ELF-1 (cell line): ENCODE measurements at regions not wholly inside any gene's neighbourhood (a gene's known extent, or its start where the extent isn't known, plus 50 kb on each side); places are given as distances from the start of the nearest gene placed in this dataset.

Experiments
- DNase-seq: peaks from one replicate; pipeline ENCODE4 v3.0.0-alpha.2; 2016; ENCODE audit warnings: low read depth, low spot score

DNA sequence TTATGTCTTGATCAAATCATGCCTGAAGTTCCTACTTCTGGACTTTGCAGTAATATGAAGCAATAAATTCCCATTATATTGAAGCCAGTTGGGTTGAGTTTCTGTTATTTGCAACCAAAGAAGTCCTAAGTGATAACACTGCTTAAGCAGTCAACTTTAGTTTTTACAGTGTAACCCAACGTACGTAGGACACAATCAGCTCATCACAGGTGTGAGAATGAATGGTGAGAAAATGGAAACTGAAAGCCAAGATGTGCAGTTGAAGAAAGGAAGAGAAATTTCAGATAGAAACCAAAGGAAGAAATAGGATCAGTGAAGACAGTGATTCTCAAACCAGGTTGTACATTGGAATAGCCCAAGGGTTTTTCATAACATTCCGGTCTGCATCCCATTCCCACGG lies 211.4 kb upstream of the ZFP64 start:
- DNase-seq, result no peak

- no peak for DNase-seq
These were observed 210.9 kb upstream of the ZFP64 start for GRCh38 chr20:52402514-52402913.

DNA sequence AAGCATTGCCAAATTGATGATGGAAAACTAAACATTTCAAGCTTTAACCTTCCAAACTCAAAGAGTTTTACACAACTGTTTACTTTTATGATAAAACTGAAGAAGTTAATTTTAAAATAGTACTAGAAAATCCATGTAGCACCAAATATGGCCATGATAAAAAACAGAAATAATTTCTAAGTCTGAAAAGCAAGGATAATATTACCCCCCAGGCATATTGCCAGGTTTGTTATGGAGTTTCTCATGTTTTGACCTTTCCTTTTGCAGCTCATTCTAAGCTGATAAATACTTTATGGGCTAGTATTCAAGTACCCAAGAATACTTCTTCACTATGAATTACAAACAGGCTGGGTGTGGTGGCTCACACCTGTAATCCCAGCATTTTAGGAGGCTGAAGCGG lies 209.9 kb upstream of the ZFP64 start:
- DNase-seq, result no peak

DNA sequence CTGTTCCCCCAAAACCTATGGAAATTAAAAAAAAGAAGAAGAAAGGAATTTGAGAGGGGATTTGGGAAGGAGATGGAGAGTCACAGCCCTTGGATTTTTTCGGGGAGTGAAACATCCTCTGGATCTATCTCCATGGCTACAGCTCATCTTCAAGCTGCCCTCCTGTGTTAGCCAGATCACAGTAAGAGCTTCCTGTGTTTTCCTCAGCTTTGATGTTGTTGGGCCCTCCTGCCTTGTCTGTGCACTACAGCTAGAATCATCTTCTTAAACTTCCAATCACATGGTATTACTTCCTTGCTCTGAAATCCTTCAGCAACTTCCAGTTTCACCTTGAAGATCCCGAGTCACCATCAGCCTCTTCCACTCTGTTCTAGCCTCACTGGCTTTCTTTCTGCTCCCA lies 207.8 kb upstream of the ZFP64 start:
- no peak for DNase-seq

DNA sequence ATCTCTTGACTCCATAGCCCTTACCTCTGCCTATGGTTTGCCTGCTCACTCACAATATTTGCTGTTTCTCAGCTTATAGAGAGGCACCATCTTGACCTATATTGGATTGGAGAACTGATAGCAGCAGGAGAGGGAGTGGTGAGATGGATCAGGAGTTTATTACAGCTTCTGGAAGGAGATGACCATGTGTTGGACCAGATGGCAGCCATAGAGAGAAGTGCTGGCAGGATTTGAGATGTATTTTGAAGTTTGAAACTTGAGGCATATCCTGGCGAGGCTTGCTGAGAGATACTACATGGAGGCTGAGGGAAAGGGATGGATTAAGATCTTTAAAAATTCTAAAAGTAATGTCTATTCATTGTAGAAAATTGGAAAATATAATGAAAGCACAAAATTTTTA lies 198.0 kb upstream of the ZFP64 start:
- DNase-seq, result no peak

GRCh38 chr20:52383995-52384621 lies 192.5 kb upstream of the ZFP64 start:
- DNase-seq, result no peak

- DNase-seq, result no peak
These were observed 191.4 kb upstream of the ZFP64 start for GRCh38 chr20:52382933-52383332.

GRCh38 chr20:52379723-52380336 lies 188.3 kb upstream of the ZFP64 start:
- peak; percentile 17 for DNase-seq

- no peak for DNase-seq
These were observed 180.6 kb upstream of the ZFP64 start for GRCh38 chr20:52372169-52372568.

DNA sequence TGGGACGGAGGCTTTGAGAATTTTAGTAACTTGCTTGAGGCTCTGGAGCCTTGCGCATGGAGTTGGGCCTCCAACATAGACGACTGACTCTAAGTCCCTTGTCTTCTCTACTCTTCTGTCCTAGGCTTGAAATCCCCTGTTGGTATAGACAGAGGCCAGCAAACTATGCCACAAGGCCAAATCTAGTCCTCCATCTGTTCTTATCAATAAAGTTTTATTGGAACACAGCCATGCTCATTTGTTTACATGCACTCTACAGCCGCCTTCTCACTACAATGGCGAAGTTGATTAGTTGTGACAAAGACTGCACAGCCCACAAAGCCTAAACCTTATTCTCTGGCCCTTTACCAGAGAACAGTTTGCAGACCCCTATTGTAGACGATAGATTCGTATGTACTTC lies 174.1 kb upstream of the ZFP64 start:
- DNase-seq, result no peak

- DNase-seq, result no peak
These were observed 172.8 kb upstream of the ZFP64 start for GRCh38 chr20:52364405-52364804.

DNA sequence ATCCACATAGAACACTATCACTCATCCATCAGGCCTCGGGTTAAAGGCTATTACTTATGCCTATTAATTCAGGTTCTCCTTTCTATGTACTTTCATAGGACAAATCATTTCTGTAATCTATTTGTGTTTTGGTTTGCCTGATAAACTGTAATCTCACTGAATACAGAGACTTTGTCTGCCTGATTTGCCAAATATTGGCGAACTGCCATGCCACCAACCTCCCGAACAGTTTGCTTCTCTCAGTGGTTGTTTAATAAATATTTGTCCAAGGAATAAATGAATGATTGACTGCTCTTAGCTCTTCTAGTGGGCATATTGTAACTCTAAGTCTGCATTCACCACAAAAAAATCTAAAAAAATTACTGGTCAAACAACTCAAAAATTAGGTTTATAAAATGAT lies 170.1 kb upstream of the ZFP64 start:
- no peak for DNase-seq

DNA sequence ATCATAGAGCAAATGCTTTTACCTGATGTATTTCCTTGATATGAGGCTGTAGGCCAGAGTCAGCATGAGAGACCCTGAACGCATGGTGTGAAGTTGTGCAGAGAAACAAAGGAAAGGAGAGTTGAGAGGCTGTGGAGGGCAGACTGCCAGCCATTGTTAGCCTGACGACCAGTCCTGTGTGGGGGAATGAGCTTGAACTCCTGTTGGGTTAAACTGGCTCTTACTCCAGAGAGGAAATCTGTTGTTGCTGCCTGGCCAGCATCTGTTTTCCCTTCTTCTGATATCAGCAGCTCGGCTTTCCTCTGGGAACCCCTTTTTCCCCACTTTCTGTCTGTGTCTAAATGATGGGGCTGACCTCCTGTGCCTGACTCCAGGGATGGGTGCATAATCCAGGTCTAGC lies 158.2 kb upstream of the ZFP64 start:
- DNase-seq, result no peak

DNA sequence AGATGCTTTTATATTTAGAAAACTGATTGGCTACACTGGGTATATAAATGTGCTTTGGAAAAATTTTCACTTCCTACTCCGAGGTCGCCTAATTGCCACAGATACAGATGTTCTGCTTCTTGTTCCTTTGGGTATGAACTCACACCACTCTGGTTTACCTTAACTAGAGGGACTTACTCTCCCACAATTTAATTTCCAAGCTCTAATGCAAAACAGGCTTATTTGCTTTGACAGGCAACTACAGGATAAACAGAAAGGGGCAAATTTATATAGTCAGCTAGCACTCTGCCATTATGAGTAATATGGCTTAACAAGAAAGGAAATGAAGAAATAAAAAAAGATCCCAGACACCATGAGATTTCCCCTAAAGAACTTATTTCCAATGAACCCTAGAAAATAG lies 156.9 kb upstream of the ZFP64 start:
- DNase-seq, result no peak

DNA sequence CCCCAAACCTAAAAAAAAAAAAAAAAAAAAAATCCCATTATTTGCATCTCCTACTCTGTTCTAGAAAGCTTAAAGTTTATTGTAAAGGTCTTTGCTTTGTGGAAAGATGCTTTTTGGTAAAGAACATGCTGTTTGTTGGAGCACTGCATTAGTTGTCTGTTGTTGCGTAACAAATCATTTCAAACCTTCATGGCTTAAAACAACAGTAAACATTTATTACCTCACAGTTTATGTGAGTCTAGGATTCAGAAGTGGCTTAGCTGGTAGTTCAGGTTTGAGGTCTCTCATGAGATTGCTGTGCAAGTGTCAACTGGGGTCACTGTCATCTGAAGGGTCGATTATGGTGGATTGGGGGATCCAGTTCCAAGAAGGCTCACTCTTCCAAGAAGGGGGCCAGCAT lies 155.2 kb upstream of the ZFP64 start:
- no peak for DNase-seq

DNA sequence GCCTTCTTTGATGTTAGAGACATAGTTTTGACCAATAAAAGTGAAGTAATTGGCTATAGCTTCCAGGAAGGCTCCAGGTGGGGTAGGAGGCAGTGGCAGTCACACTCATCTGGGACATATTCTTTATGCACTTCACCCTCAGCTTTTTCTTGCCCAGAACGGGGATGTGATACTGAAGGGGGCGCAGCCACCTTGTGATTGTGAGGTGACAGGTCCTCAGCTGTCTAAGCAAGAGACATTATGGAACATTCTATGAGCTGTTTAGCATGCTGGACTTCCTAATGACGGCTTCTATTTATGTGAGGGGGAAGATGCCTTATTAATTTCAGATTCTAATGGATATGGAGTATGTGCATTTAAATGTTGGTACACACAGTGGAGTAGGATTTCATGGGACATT lies 151.3 kb upstream of the ZFP64 start:
- no peak for DNase-seq

DNA sequence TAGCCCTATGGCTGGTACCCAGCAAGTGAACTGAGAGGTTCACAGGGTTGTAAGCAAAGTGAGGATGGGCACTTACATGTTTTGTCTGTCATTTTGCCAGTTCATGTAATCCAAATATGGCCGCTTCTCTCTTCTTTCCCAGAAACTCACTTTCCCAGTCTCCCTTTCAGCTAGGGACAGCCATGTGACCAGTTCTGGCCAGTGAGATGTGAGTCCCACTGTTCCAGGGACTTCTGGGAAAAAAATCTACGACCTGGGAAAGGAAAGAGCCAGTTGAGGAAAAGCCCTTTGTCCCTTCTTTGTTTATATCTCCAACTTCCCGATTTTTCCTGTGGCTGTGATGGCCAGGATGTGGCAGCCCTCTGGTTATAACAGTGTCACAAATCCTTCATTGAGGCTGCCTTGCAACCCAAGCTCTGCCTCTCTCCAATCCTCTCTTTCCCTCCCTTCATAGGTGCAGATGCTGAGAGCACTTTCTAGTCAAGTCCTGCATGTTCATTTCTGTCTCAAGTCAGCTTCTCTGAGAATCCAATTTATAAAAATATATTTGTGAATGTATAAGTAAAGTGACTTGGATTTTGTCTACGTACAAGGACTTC lies 148.6 kb upstream of the ZFP64 start:
- DNase-seq, result peak; percentile 6

GRCh38 chr20:52332649-52333250 lies 141.2 kb upstream of the ZFP64 start:
- no peak for DNase-seq

DNA sequence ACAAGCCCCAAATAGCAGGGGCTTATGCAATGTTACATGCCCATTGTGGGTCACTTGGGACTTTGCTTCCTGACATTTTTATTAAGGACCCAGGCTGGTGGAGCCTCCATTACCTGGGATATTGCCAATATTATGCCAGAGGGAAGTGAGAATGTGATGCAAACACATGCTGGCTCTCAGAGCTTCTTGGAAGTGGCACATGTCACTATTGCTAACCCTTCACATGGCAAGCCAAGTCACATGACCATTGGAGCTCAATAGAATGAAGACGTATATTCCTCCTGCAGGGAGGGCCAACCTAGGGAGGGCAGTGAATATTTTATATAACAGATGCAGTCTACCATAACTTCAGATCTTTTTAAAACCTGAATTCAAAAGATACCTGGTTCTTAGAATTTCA lies 140.7 kb upstream of the ZFP64 start:
- no peak for DNase-seq

DNA sequence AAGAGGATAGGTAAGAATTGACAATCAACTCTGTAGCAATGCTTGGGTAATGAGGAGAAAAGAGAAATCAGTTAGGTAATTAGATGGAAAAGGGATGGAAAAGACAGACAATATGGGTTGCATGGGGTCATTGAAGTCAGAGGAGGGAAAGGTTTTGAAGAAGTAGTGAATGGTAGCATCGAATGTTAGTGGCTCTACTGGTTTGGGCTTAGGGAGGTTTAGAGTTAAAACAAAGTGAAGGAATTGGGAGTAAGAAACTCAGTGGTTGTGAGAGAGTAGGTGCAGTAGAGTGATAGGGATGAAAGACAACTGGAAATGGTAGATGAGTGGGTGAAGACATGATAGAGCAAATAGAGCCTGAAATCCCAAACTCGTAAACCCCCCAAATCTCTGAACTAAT lies 140.1 kb upstream of the ZFP64 start:
- DNase-seq, result no peak

DNA sequence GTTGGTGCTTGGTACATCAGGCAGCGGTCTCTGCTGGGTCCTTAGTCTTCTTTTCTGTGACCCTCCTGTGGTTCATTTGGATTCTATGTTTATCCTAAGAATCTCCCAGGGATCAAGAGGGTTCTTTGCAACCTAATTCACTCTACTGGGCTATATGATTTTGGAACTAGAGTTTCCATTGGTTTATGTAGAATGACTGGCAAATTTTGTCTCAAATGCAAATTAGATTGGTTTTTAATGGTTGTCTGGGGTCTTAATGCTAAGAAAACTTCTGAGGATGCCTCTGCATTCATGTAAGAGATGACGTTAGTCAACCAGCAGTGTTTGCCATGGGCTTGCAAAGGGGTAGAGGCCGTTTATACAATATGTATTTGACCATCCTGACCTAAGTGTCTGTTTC lies 129.8 kb upstream of the ZFP64 start:
- DNase-seq, result no peak

GRCh38 chr20:52318651-52319050 lies 127.1 kb upstream of the ZFP64 start:
- DNase-seq, result no peak

GRCh38 chr20:52313341-52313963 lies 121.9 kb upstream of the ZFP64 start:
- DNase-seq, result peak; percentile 38
